Anterior cingulate cortex (tissue), 58 donors: ENCODE measurements at regions not wholly inside any gene's neighbourhood (a gene's known extent, or its start where the extent isn't known, plus 50 kb on each side); places are given as distances from the start of the nearest gene placed in this dataset.
"Not testable (repeated sequence)": the region's sequence is repeated elsewhere in the genome, so short reads cannot be mapped to it uniquely, and the experiment has no call there.

Source experiments
- DNase-seq, 58 donors: peaks; one replicate each; lab custom pipeline; 2025; lab: John Stamatoyannopoulos, UW

- DNase-seq: no peak
Measured at GRCh38 chr4:64857198-64857597, 447.9 kb upstream of the TECRL start.

- no peak for DNase-seq
Measured at GRCh38 chr4:64846417-64846816, 437.2 kb upstream of the TECRL start.

- DNase-seq: no peak
Measured at GRCh38 chr4:64829749-64830148, 420.5 kb upstream of the TECRL start.

GRCh38 chr4:64824591-64824990 lies 415.3 kb upstream of the TECRL start:
- DNase-seq: no peak

GRCh38 chr4:64822405-64822804 lies 413.2 kb upstream of the TECRL start:
- no peak for DNase-seq

GRCh38 chr4:64821219-64821976 lies 412.1 kb upstream of the TECRL start:
- DNase-seq: no peak

- no peak for DNase-seq
Measured at GRCh38 chr4:64814616-64815015, 405.4 kb upstream of the TECRL start.

GRCh38 chr4:64807821-64808220 lies 398.6 kb upstream of the TECRL start:
- DNase-seq: no peak

GRCh38 chr4:64799751-64800150 lies 390.5 kb upstream of the TECRL start:
- no peak for DNase-seq

GRCh38 chr4:64798828-64799227 lies 389.6 kb upstream of the TECRL start:
- not testable (repeated sequence) for DNase-seq

- no peak for DNase-seq
Measured at GRCh38 chr4:64796581-64796980, 387.3 kb upstream of the TECRL start.

GRCh38 chr4:64784125-64784524 lies 374.9 kb upstream of the TECRL start:
- DNase-seq: no peak

GRCh38 chr4:64781737-64782326 lies 372.6 kb upstream of the TECRL start:
- no peak for DNase-seq

- no peak for DNase-seq
Measured at GRCh38 chr4:64780664-64781063, 371.4 kb upstream of the TECRL start.

- no peak for DNase-seq
Measured at GRCh38 chr4:64777286-64777685, 368.0 kb upstream of the TECRL start.

GRCh38 chr4:64776820-64777219 lies 367.6 kb upstream of the TECRL start:
- no peak for DNase-seq

- DNase-seq: no peak
Measured at GRCh38 chr4:64774626-64775025, 365.4 kb upstream of the TECRL start.

- no peak for DNase-seq
Measured at GRCh38 chr4:64771149-64771548, 361.9 kb upstream of the TECRL start.

- no peak for DNase-seq
Measured at GRCh38 chr4:64767547-64767946, 358.3 kb upstream of the TECRL start.

- no peak for DNase-seq
Measured at GRCh38 chr4:64766565-64766964, 357.3 kb upstream of the TECRL start.

- DNase-seq: no peak
Measured at GRCh38 chr4:64756016-64756415, 346.8 kb upstream of the TECRL start.
